ENCODE measurements at regions not wholly inside any gene's neighbourhood (a gene's known extent, or its start where the extent isn't known, plus 50 kb on each side); places are given as distances from the start of the nearest gene placed in this dataset.

DNA sequence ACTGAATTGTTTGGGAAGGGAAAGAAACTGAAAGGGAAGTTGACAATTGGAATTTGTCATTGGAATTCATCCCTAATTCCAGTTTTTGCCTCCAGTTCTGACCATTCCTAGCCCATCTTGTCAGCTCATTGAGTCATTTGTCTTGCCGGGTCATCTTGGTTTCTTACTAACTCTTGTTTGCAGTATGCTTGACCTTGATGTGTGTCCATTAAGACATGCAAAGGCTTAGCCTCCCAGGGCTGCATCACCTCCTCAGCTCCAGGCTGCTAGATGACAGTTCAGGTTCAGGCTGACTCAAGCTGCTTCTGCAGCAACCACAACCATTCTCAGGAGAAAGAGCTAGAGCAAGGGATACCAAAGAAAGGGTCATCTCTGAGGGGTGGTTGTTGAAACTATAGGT, 151.3 kb upstream of the PTGFR start:
- DNase-seq = no peak
- intact Hi-C loops (cut with micrococcal nuclease) = no loop called here
- ATAC-seq = no peak

DNA sequence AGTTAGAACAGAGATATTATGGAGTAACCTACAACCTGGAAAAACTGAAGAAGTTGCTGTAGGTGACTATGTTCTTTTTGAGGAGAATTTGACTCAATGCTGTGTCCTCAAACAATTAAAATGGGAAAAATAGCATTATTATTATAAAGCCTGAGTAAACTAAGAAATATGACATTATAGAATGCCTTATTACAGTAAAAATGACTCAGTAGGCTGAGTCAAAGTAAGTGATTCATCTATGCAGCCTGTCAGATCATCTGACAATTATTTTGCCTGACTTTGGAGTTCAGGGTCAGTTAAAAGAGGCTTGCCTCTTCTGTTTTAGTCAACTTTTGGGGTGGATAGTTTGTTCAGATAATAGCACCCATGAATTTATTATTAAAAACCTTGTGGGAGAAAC, 150.8 kb upstream of the PTGFR start:
- ATAC-seq = no peak
- intact Hi-C loops (cut with micrococcal nuclease) = no loop called here
- no peak for DNase-seq

DNA sequence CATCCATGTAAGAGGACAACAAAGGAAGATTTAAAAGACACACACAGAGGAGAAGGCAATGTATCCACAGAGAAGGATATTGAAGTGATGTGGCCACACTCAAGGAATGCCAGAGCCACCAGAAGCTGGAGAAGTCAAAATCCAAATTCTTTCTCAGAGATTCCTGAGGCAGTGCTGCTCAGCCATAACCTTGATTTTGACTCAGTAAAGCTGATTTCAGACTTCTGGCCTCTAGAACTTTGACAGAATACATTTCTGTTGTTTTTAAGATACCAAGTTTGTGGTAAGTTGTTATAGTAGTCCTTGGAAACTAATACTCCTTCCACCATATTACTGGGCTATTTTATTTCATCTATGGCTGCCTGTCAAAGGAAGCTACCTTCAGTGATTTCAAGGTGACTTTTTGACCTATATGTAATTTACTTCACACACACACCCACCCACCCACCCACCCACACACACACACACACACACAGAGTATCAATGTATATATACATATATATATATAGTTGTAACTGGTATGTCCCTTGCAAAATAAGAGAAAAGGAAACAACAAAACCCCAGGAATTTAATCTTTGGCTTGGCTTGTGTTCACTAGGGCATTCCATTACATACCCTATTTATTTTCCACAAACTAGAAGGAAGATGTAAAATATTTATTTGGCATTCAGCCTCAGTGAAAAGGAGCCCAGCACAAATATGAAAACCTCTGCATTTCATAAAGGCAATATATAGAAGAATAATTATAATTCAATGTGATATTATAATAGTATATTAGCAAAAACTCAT, 142.1 kb upstream of the PTGFR start:
- DNase-seq (no peak), ATAC-seq (no peak)
- intact Hi-C loops (cut with micrococcal nuclease) = no loop called here

DNA sequence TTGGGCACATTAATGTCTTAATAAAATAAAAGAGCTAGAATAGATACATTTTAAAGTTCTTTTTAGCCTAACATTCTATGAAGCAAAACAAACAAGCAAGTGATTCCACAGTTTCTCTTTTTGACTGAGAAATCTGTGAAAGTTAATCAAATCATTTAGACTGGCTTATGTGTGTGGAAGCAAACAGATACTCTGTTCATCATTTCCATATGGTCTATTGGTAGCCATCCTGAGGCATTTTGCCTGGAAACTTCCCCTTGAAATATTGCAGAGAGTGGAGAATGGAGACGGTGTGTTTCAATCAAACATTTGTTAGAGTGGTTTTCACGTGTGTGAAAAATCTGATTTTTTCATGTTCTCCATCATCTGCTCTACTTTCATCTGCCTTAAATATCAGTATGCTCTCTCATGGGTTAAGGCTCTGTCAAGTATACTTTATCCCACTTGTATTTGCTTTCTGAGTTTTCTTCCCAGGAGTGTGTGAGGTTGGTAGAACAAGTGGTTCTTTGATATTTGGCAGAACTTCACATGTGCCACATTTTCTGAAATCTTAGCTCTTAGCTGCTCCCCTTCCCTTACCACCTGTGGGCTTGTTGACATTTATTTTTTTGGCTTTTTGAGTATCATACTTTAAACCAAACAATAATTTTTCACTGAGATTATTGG, 139.1 kb upstream of the PTGFR start:
- DNase-seq (no peak), ATAC-seq (no peak)
- intact Hi-C loops (cut with micrococcal nuclease) = no loop called here

DNA sequence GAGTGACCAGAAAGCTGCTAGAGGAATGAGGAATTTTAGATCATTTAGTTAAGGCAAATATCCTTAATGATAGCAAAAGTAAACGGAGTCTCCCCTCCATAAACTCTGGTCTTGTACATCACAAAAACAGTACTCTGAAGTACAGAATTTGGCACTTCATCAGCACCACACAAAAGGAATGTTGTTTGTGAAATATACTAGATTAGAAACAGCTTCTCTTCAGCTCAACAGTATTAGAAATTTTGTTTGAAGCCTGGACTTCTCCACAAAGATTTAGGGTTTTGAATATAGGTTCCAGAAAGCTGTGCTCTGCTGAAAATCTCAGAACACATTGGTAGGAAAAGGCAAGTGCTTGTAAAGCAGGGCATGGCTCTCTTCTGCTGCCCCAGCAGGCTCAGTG, 135.1 kb upstream of the PTGFR start:
- ATAC-seq (no peak), DNase-seq (no peak)
- intact Hi-C loops (cut with micrococcal nuclease) = no loop called here

DNA sequence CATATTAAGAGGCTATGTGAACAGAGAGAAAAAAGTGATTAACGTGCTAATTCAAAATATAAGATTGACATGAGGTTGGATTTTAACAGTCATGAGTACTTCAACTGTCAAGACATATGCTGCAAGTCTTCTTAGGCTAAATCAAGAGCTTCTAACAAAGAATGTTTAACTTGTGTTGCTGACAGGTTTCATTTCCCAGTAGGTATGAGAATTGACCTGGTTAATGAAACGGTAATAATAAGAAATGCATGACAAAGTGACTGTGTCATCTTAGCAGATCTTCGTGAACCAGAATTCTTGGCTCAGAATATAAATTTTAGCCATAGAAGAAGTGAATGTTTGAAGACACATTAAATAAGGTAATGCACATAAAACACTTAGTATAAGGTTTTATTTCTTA, 132.6 kb upstream of the PTGFR start:
- intact Hi-C loops (cut with micrococcal nuclease) = no loop called here
- DNase-seq (no peak), ATAC-seq (no peak)

DNA sequence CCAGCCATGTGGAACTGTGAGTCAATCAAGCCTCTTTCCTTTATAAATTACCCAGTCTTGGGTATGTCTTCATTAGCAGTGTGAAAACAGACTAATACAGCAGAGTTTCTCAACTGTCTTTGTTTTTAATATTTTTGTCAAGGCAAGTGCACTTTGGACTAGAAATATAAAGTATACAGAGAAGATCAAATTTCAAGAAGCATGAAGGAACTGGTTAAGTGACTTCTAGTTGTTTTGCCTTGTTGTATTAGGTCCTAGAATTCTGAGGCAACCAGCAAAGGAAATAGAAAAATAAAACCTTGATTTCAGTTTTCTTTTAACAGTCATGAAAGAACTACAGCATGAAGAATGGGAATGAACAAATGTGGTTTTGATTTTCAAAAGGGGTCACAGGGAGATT, 131.1 kb upstream of the PTGFR start:
- intact Hi-C loops (cut with micrococcal nuclease) = no loop called here
- no peak for ATAC-seq
- no peak for DNase-seq

DNA sequence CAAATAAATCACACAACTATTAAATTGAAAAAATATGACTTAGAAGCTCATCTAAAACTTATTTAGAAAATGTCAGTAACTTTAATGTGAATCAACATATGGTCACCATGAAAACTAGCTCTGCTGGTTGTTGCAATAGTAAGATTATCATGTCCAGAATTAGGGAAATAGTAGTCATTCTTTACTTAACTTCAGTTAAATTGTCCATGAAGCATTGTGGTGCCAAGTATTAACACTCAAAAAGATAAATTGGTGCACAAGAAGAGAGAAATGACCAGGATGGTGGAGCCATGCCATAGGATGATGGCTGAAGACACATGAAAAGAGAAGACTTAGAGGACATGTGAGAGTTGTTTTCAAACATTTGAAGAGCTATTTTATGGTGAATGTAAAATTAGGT, 130.2 kb upstream of the PTGFR start:
- intact Hi-C loops (cut with micrococcal nuclease) = no loop called here
- DNase-seq (no peak), ATAC-seq (no peak)

DNA sequence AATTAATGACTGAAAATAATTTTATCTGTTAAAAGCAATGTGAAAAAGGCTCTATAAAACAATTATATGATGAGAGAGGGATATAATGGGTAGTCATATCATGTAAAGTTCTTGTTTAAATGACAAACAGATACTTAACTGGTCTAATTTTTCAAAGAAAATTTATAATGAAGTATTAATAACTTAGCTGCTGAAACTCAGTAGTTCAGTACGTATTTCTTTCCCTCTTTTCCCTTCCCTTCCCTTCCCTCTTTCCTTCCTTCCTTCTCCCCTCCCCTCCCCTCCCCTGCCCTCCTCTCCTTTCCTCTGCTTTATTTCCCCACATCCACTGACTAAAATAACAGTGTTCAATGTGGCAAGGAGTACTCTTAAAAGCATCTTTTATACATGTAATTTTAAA, 123.1 kb upstream of the PTGFR start:
- intact Hi-C loops (cut with micrococcal nuclease) = no loop called here
- DNase-seq (no peak), ATAC-seq (no peak)

DNA sequence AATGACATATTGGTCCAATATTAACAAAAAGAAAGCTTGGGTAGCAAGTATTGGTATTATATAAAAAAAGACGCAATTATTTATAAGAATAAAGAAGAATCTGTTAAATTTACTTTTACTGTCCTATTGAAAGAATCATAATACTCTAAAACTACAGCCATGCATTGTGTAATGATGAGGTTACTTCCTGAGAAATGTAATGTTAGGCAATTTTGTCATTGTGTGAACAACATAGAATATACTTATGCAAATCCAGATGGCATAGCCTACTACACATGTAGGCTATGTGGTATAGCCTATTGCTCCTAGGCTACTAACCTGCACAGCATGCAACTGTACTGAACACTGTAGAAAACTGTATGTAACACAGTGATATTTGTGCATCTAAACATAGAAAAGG, 121.2 kb upstream of the PTGFR start:
- ATAC-seq = no peak
- no peak for DNase-seq
- intact Hi-C loops (cut with micrococcal nuclease) = no loop called here

DNA sequence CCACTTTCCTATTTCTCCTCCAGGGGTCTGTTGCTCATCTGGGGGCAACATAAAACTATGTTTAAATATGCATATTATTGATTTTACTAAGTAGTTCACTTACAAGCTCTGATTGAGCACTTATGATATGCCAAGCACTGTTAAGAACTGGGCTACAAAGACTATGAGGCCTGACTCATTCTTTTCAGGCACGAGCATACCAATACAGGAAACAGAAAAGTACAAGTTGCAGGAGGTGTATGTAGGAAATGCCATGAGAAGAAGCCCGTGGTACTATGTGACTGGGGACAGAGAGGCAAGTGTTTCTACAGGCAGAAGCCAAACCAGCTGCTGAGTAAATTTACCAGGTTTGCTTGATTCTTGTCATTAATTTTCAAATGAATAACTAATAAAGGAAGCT, 120.4 kb upstream of the PTGFR start:
- no peak for ATAC-seq

DNA sequence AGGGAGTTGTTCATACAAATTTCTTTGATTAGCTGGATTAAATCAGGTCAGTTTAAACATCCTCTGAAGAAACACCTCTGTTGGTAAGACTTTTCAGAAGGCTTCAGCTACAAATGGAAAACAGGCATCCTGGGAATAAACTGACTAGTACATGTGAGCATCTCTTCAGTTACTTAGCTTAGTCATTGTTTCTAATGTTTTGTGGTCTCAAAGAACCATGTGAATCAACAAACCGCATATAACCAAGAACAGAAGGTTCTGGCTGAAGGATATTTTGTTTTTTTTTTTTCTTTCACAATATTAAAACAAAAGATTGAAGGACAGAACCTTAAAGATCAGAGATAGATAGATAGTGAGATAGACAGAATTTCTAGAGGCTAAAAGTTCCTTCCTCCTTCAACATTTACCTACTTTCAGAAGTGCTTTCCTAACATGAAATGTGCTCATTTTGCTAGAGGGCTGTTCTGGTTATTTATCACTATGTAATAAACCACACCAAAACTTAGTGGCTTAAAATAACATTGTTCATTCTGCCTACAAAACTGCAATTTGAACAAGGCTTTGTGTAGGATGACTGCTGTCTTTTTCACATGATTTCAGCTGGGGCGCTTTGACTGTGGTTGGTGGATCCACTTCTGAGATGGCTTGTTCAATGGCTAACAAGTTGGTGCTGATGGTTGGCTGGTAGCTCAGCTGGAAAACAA, 119.8 kb upstream of the PTGFR start:
- ATAC-seq = no peak
- intact Hi-C loops (cut with micrococcal nuclease) = no loop called here

More for the DNA sequence above, 120.4 kb upstream of the PTGFR start:
- DNase-seq = no peak
- intact Hi-C loops (cut with micrococcal nuclease) = no loop called here

DNA sequence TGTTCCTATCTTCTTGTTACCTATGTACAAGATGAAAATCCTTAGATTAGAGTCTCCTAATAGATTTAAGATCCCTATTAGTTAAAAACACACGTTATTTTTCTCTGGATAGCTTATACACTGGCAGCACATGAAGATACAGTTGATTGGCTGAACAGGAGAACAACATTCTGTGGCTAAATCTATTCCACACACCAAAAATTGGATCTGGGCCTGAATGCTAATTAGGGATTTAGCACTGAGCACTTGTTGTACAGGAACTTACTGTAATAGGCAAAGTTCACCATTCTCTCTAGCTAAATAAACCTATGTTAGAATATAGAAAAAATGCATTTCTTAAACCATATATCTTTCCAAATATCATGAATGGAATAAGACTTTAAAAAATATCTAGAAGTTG, 117.1 kb upstream of the PTGFR start:
- no peak for DNase-seq
- intact Hi-C loops (cut with micrococcal nuclease) = no loop called here
- no peak for ATAC-seq

More for the DNA sequence above, 119.8 kb upstream of the PTGFR start:
- no peak for DNase-seq

DNA sequence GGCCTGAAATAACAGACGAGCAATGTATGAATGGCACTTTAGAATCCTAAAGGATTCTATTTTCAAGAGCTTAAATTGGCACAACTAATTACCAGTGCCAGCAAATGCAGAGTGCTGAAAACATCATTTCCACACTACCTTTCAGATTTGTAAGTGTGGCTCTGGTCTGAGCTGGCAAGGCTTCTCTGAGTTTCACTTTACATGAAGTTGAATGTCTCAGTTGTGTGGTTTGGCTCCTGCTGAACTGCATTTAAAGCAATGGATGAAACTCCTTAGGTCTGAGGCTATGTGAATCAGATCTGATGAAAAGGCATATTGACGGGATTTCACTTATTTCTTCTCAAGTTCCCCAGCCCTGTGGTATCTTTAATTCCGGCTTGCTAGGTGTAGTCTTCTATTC, 114.8 kb upstream of the PTGFR start:
- no peak for ATAC-seq
- DNase-seq = no peak
- intact Hi-C loops (cut with micrococcal nuclease) = no loop called here

DNA sequence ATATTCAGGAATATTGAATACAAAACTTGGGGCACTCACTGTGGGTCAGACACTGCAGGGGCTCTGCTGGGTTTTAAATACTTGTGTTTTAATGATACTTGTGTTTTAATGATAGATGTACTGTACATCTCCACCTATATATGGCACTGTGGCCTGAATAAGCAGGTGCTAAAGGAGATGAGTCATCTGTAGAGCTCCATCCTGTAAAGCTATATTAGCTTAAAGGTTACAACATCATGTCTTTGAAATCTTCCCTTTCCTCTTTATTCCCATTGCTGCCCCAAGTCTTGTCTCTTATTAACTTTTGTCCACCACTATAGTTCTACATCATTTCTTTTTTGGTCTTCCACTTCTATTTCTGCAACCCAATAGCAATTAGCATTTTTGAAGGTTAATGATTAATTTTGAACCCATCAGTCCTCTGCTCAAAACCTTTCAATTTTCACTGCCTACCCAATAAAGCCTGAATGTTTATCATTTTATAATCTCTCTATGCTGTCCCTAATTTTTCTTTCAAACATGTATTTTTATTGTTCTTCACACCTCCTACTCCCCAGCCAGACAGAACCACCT, 113.3 kb upstream of the PTGFR start:
- ATAC-seq (no peak), DNase-seq (no peak)
- intact Hi-C loops (cut with micrococcal nuclease) = no loop called here

DNA sequence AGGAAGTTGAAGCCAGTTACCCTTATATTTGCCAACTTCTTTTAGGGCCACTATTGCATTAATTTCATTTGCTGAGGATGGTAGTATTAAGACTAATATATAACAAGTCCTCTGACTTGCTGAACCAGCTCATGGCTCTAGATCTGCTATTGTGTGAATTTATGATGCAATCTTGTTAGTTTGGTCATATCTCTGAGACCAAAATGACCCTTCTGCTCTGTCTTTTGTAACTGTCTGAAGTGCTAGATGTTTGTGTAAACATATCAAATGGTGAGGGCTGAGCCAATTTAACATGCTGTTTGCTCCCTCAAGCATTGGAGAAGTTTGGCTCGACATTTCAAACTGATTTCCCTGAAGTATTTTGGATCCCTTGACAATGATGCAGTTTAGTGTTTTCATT, 106.9 kb upstream of the PTGFR start:
- ATAC-seq = peak; percentile 22
- intact Hi-C loops (cut with micrococcal nuclease) = no loop called here
- DNase-seq = no peak

DNA sequence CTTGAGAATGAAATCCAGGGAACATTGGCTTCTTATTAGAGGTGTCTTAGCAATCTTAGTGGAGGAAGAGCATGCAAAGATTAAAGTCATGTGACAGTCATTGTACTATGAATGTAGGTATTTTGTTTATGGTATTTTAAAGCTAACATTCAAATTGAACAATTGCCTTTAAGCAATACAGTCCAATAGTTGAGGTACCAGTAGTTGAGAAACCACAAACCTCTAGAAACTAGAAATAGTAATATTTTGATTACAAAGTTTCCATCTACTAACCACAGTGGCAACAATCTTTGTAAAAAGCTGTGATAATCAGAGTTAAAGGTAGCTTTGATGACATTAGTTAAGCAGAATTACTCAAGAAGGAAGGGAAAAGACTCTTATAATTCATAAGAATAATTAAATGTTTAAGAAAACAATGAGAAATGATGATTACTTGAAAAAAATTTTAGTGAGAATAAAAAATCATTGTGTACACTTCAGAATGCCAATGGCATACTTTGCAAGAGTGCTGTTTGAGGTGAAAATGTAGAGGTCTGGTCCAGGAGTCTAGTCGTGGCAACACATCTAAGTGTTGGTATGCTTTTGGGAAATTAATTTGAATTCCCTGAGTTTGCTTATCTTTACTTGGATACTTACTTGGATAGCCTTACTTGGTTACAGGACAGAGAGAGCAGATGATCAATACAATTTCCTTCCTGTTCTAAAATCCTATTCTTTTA, 104.9 kb upstream of the PTGFR start:
- intact Hi-C loops (cut with micrococcal nuclease) = no loop called here
- DNase-seq (no peak), ATAC-seq (no peak)

DNA sequence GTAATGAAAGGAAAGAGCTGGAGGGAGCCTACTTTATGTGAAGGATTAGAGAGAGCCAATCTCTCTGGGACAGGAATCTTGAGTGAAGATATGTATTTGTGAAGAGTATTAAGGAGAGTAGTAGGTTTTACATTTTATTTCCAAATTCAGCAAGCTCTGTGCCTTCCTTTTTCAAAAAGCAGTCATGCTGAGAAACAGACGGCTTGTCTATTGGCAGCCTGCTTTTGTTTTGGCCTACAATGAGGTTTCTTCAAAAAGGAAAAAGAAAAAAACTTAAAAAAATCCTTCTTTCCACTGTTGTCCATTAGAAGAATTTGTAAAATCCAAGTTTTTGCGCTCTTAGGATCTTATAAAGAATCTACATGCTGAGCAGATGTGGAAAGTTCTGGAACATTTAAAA, 103.6 kb upstream of the PTGFR start:
- no peak for ATAC-seq
- DNase-seq = no peak
- intact Hi-C loops (cut with micrococcal nuclease) = no loop called here

DNA sequence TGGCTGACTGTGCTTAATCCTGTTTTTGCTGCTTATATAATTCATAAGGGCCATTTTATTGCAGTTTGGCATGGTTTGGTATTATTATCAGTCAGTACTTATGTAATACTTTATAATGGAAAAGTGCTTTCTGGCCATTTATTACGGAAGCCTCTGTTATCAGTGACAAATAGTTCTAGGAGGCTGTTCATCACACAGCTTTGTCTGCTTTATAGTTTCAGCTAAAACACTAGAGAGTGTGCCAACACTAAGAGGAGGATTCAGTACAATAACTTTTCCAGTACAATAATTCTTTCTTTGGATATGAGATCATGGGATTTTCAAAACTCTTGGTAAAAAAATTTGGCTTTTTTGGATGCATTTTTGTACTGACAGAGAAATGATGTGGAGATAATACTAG, 102.9 kb upstream of the PTGFR start:
- DNase-seq = no peak
- intact Hi-C loops (cut with micrococcal nuclease) = no loop called here
- ATAC-seq = peak; percentile 70

DNA sequence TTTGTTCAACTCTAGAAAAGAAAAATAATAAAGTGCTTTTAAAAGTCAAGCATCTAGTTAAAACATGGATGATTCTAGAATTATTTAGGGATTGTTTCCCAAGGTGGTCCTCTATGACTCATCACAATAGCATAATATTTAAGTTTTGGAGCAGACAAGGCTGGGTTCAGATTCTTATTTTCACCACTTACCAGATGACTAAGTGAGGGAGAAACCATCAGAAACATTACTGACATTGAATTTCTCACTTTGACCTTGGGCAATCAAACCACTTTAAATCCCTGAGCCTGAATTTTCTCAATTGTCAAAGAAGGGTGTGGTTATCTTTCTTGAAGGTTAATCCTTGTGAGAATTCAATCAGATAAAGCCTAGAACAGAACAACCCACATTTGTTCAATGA, 102.5 kb upstream of the PTGFR start:
- ATAC-seq = no peak
- intact Hi-C loops (cut with micrococcal nuclease) = no loop called here
- no peak for DNase-seq

Measured in left ventricle myocardium superior (tissue), 1 donor.